BE2C (cell line): ENCODE measurements at regions not wholly inside any gene's neighbourhood (a gene's known extent, or its start where the extent isn't known, plus 50 kb on each side); places are given as distances from the start of the nearest gene placed in this dataset.

Experiments used
- DNase-seq: peaks from one replicate; pipeline ENCODE4 v3.0.0-alpha.2; 2020
- H3K27me3 ChIP-seq: fragments of 250-450 bp; sonication (Bioruptor Pico); 2 replicates; pipeline ENCODE4 v1.5.1; 2020; ENCODE audit warnings: mild to moderate bottlenecking
- H3K36me3 ChIP-seq: fragments of 250-450 bp; sonication (Bioruptor Pico); 2 replicates; pipeline ENCODE4 v1.5.1; 2020; ENCODE audit warnings: mild to moderate bottlenecking
- H3K4me1 ChIP-seq: fragments of 250-450 bp; sonication (Bioruptor Pico); 2 replicates; pipeline ENCODE4 v1.5.1; 2020
- H3K4me3 ChIP-seq: 2 replicates; pipeline ENCODE4 v1.5.1; 2011; ENCODE audit warnings: low read depth, low read length
- H3K9me3 ChIP-seq: fragments of 250-450 bp; sonication (Bioruptor Pico); 2 replicates; pipeline ENCODE4 v1.5.1; 2020
- TF ChIP-seq, protein P1 (sequence below): IDR thresholded peaks from 2 replicates; pipeline ENCODE4 v1.5.1; 2012; ENCODE audit warnings: mild to moderate bottlenecking, low read depth, low read length

DNA sequence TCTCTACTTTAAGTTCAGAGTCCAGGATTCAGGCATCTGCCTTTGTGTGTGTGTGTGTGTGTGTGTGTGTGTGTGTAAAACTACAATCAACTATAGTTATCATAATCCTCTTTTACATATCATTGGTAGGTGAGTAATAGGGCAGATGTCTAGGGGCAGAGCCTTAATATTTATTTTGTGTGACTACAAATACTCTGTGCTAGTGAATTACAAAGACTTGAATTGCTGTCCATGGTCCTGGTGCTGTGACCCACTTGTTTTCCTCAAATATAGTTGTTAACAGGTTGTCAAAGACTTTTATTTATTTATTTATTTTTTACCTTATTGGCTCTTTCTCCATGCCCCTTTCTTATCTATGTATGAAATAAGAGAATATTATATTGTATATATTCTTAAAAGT, 196.8 kb downstream of the ANXA1 start:
- DNase-seq, result no peak
- H3K36me3 ChIP-seq, result no peaks in the 10 kb centered on the region
- H3K4me3 ChIP-seq, result no peak overlapping the region
- no peaks in the 10 kb centered on the region for H3K4me1 ChIP-seq
- no peaks in the 10 kb centered on the region for H3K27me3 ChIP-seq
- TF ChIP-seq, protein P1, sequence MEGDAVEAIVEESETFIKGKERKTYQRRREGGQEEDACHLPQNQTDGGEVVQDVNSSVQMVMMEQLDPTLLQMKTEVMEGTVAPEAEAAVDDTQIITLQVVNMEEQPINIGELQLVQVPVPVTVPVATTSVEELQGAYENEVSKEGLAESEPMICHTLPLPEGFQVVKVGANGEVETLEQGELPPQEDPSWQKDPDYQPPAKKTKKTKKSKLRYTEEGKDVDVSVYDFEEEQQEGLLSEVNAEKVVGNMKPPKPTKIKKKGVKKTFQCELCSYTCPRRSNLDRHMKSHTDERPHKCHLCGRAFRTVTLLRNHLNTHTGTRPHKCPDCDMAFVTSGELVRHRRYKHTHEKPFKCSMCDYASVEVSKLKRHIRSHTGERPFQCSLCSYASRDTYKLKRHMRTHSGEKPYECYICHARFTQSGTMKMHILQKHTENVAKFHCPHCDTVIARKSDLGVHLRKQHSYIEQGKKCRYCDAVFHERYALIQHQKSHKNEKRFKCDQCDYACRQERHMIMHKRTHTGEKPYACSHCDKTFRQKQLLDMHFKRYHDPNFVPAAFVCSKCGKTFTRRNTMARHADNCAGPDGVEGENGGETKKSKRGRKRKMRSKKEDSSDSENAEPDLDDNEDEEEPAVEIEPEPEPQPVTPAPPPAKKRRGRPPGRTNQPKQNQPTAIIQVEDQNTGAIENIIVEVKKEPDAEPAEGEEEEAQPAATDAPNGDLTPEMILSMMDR, result no peak
- H3K9me3 ChIP-seq, result no peaks in the 10 kb centered on the region

DNA sequence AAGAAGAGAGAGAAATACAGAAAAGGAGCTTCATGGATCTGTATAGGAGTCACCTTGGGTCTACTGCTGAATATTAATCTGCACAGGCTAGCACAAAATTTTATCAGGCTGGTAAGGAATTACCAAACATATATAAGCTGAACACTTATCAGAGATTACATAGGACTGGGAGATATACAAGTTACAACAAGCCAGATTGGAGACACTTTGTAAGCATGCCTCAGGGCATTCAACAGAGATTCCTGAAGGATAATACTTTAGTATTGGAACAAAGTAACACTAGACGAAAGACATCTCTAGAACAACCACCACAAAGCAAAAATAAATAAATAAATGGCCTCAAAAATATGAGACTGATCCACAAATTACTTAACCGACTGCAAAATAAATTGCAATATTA, 197.8 kb downstream of the ANXA1 start:
- no peaks in the 10 kb centered on the region for H3K4me1 ChIP-seq

DNA sequence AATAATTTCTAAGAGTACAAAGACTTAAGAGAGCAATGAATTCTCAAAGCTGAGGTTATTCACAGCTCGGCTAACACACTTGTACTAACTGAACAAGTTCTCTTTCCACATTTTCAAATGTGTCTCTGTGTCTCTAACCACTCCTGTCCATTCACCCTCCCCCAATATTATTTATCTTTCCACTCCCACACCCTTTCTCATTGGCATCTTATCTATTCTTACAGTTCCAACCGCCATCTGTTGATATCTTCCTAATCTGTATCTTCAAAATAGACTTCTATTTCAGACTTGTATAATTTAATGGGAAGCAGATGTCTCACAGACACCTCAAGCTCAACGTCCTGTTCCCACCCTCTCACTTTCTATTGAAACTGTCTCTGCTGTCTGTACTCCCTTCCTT, 205.9 kb downstream of the ANXA1 start:
- Histone ChIP-seq H3K9me3 (no peaks in the 10 kb centered on the region), H3K4me1 (no peaks in the 10 kb centered on the region), H3K4me3 (no peak overlapping the region), H3K27me3 (no peaks in the 10 kb centered on the region), H3K36me3 (no peaks in the 10 kb centered on the region)
- DNase-seq, result no peak
- TF ChIP-seq, protein P1, result no peak

More for the DNA sequence above, 197.8 kb downstream of the ANXA1 start:
- TF ChIP-seq, protein P1, result no peak
- Histone ChIP-seq H3K4me3 (no peak overlapping the region), H3K9me3 (no peaks in the 10 kb centered on the region), H3K27me3 (no peaks in the 10 kb centered on the region), H3K36me3 (no peaks in the 10 kb centered on the region)
- DNase-seq, result no peak

DNA sequence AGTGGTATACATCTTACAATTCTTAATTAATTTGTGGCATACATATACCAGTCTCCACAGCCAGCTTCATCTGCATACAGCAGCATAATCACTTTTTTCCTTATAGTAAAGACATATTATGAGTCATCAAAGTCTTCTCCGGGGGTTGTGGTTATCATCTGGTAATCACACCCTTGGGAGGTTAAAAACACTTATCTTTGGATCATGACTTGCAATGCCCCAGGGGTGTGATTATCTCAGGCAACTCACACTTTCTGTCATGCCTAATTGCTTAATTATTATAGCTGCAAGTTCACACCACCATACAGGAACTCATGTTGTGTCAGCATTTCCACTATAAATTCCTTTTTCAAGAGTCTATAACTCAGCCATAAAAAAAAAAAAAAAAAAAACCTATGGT, 218.4 kb downstream of the ANXA1 start:
- Histone ChIP-seq H3K36me3 (no peaks in the 10 kb centered on the region), H3K4me1 (no peaks in the 10 kb centered on the region), H3K4me3 (no peak overlapping the region), H3K27me3 (no peaks in the 10 kb centered on the region), H3K9me3 (no peaks in the 10 kb centered on the region; the same call in 1 of the 2 replicates)
- TF ChIP-seq, protein P1, result no peak
- DNase-seq, result no peak

DNA sequence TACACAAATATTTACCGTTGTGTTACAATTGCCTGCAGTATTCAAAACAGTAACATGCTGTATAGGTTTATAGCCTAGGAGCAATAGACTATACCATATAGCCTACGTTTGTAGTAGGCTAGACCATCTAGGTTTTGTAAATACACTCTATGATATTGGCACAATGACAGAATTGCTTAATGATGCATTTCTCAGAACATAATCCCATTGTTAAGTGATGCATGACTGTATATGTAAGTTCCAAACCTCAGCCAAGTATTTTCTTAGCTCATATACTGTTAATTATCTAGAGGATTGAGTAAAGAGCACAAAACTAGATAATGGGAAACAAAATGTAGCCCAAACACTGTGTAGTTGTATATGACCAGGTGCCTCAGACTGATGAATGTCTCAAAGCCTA, 220.1 kb downstream of the ANXA1 start:
- Histone ChIP-seq H3K4me3 (no peak overlapping the region), H3K27me3 (no peaks in the 10 kb centered on the region), H3K4me1 (no peaks in the 10 kb centered on the region), H3K36me3 (no peaks in the 10 kb centered on the region), H3K9me3 (no peaks in the 10 kb centered on the region; the same call in 1 of the 2 replicates)
- no peak for DNase-seq
- TF ChIP-seq, protein P1, result no peak

DNA sequence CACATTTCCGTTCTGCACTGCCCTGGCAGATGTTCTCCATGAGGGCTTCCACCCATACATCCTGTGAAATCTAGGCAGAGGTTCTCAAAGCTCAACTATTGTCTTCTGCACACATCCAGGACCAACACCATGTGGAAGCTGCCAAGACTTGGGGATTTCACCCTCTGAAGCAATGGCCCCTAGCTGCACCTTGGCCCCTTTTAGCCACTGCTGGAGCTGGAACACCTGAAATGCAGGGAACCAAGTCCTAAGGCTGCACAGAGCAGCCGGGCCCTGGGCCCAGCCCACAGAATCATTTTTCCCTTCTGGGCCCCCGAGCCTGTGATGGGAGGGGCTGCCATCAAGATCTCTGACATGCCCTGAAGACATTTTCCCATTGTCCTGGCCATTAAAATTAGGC, 228.7 kb downstream of the ANXA1 start:
- no peaks in the 10 kb centered on the region for H3K4me1 ChIP-seq
- DNase-seq, result no peak
- no peaks in the 10 kb centered on the region; the same call in 1 of the 2 replicates for H3K9me3 ChIP-seq
- H3K4me3 ChIP-seq, result no peak overlapping the region
- H3K27me3 ChIP-seq, result no peaks in the 10 kb centered on the region
- no peaks in the 10 kb centered on the region for H3K36me3 ChIP-seq
- TF ChIP-seq, protein P1, result no peak
